GM21619 (cell line): ENCODE measurements at regions not wholly inside any gene's neighbourhood (a gene's known extent, or its start where the extent isn't known, plus 50 kb on each side); places are given as distances from the start of the nearest gene placed in this dataset.

Experiments
- ATAC-seq: cut with Tn5 transposase; IDR thresholded peaks from one replicate; pipeline ENCODE4 v1.9.1; 2021; ENCODE audit not compliant: unreplicated experiment

DNA sequence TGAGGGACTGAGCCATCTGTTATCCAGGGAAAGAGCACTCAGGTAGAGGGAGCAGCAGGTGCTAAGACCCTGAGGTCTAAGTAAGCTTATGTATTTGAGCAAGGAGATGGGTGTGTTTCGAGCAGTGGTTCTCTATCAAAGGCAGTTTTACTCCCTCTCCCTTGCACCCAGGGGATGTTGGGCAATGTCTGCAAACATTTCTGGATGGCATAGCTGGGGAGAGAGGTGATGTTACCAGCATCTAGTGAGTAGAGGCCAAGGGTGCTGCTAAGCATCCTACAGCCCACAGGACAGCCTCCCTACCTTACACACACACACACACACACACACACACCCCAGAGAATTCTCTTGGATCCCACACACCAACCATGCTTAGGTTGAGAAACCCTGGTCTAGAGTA is 221.0 kb upstream of the PWP1 start:
- no peak for ATAC-seq

DNA sequence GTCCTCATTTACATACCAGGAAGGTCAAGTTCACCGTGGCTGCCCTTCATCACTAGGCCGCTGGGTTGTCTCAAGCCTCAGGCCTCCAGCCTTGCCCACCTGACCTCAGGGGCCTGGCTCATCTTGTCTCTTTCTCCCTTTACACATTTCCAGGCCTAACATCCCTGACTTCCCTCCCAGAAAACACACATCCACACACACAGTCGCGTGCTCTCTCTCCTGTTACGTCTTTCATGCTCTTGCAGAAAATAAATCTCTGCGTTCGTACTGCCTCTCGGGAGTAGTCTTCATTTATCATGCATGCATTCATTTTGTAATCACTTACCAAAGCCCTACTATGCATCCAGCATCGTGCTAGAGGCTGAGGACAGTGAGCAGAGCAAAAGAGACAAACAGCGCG is 220.0 kb upstream of the PWP1 start:
- no peak for ATAC-seq

DNA sequence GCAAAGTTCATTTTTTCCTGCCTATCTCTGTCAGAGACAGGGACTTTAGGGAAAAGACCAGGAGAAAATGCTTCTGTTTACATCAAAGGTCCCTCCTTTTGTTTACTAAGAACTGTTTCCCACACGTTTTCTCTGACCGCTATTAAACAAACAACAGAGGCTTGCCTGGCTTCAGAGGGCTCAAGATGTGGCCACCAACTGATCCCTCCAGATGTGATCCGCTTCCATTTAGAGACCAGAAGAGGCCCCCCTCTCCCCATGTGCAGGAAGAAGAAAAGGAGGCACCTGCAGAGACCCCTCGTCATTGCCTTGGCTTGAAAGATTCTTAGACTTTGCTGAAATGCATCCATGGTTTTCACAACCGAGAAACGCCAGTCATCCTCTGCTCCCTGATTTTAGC is 217.9 kb upstream of the PWP1 start:
- no peak for ATAC-seq

- ATAC-seq: no peak
Measured at GRCh38 chr12:107468182-107468581, 217.4 kb upstream of the PWP1 start.

DNA sequence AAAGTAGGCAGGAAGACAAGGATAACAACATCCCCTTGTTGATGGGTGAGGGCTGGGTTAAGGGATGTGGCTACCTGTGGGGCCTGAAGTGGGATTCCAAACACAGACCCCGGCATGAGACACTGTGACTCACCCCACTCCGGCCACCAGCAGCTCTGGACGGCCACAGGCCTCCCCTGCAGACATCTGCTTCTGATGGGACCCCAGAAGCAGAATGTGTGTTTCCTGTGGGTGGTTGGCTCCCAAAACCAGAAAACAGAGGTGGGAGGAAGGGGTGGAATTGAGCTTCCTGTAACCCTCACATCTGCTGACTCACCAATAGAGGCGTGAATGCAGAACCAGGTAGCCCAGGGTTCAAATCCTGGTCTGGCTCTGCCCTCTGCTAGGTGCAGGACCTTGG is 216.6 kb upstream of the PWP1 start:
- ATAC-seq: no peak

DNA sequence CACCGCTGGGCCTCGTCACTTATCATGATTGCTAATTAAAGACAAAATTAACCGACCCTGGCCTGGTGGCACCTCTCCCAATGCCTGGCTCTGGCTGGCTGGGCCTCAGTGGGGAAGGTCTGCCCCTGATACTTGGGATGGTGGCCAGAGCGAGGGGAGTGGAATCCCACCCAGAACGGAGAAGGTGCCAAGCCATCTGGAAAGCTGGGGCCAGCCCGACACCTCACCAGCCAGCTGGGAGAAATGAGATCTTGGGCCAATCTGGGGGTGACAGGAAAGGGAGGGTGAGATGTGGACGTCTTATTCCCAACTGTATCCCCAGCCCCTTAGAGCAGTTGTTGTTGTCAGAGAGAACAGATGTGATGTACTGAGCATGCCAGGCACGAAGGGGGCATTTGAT is 215.0 kb upstream of the PWP1 start:
- no peak for ATAC-seq

DNA sequence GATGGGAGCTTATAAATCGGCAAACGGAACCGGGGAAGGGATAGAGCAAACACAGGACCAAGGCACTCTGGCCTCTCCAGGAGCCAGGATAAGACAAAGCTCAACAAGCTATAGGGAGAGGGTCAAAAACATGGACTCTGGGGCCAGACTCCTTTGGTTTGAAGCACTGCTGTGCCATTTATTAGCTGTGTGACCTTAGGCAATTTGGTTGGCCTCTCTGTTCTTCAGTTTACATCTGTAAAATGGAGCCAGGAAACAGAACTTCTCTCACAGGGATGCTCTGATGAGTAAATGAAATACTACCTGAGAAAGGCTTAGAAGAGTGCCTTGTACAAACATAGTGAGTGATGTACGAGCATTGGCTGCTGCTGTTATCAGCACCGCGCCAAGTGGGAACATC is 213.3 kb upstream of the PWP1 start:
- no peak for ATAC-seq

DNA sequence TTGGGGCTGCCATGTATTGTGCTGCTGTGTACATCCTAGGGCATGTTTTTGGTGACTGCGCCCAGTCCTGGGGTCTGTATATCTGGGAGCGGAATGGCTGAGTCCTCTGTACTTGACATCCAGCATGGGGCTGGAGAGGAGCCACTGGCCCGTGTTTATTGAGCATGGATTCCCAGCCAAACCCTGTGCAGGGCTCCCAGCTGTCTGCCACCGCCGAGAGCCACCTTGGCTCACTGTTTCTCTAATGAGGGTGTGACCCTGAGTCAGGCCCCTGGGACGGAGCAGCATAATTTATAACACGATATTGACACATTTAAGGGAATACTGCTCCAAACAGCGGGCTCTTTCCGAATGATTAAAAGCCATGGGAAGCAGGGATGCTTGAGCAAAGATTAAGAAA is 211.5 kb upstream of the PWP1 start:
- ATAC-seq: no peak

DNA sequence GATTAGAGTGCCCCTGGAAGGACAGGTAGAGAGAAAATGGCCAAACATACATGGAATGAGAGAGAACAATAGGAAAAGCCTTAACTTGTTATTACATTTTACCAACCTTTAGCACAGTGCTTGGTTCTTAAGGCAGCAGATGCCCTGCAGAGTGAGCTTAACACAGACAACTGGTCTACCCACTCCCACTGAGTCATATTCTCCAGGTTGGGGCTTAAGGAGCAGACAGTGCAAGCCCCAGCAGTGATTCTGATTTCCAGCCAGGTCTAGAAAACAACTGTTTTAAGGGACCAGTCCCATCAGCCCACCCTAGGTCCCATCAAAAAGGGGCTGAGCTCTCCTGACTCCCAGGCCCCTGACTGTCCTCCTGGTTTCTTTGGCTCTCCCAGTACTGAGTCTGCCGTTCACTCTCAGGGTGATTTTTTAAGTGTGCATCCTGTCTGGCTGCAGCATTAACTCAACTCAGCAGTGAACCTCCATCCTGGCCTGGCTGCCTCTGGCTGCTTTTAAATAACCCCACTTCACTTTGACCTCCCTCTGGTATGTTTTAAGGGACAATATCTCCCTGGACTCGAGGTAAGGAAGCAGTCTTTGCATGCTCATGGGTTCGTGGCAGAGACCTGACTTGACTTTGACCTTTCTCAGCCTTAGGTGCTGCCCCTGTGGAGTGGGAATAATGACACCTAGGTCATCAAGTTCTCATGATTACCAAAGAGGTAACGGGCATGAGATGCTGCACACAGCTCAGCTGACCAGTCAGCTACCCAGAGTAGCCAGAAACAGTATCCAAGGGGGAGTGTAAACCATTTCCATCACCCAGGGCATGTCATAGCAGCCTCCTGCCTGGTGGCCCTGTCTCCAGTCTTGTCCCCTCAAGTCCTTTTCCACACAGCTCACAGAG is 210.7 kb upstream of the PWP1 start:
- ATAC-seq: no peak

DNA sequence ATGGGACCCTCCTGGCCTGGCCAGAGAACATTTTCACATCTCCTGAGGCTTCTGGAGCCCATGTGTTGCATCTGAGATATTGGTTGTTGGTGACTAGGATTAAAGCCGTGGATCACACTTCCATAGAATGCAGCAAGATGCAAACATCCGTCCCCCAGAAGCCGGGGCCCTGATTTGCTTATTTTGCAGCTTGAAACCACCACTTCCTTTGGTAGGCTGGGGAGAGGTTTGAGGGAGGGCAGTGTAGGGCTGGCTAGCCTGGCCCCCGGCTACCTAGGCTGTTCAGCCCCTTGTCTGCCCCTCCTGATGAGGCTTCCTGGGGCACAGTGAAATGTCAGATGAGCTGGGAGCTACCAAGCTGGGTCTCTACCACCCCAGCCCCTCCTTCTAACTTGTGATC is 209.7 kb upstream of the PWP1 start:
- no peak for ATAC-seq

- no peak for ATAC-seq
Measured at GRCh38 chr12:107477018-107477417, 208.6 kb upstream of the PWP1 start.

DNA sequence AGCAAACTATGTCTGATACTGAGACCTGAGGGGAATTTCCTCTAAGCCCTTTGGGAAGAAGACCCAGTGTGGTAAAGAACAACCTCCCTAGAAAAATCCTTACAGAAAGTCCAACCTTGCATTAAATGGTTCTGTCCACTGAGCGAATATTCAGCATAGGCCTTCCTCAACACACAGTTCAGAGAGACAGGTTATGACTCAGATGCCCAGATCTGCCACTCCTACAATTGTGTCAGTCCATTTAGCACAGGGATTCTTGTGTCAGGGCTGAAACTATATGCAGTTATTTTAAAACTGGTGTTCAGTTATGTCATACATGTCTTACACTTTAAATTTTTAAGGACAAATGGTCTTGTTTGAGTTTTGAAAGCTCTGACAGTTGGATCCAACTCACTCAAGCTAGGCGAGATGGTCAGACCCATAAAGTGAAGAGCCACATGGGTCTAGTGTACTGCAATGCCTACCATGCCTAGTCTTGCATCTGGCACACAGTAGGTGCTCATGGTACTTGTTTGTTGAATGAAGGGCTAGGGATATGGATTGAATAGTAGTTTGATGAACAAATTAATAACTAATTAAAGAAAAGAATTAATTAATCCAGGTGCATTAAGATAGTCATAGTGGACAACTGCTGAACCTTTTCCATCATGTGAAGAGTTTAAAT is 207.5 kb upstream of the PWP1 start:
- no peak for ATAC-seq

GRCh38 chr12:107478881-107479280 is 206.7 kb upstream of the PWP1 start:
- ATAC-seq: no peak

DNA sequence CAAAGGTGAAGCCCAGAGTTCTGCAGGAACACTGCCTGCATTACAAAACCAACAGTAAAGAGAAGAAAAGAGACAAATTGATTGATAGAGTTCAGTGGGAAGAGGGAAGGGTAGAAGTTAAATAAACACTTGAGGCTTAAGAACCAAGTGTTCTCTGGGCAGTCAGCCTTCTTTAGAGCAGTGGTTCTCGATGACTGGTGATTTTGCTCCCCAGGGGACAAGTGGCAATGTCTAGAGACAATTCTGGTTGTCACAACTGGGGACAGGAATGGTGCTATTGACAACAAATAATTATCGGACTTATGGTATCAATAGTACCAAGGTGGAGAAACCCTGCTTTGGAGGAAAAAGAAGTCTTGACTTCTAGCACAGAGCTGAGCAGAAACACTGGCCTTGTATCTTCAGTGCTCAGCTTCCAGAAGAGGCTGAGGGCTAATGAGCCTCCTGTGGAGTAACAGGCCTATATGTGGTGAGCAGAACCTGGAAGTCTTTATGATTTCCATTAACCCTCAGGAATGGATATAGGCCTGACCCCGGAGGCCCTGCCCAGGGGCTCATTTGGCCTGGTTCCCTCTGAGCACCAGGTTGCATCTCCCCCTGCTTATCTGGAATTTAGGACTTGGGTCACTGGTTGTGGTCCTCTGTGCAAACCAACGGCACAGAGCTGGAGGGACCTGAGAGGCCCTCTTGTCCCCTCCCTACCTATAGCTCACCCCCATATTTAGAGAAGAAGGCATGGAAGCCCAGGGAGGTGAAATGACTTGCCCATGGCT is 204.6 kb upstream of the PWP1 start:
- no peak for ATAC-seq

GRCh38 chr12:107484230-107484629 is 201.4 kb upstream of the PWP1 start:
- ATAC-seq: no peak

DNA sequence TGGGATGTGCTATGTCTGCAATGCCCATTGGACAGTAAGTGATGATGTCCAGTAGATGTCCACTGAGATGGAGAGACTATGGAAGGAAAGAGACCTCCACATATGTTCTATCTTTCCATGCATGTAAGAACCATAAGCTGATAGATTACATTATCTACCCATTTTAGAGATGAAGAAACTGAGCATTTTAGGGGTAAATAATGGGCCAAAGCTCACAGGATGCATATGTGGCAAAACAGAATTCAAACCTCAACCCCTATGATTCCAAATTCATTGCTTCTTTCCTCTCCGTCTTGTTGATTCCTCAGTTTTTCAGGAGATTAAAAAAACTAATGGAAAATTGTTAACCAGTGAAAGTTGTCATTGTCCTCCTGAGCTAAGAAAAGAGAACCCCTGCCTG is 200.7 kb upstream of the PWP1 start:
- ATAC-seq: no peak

- no peak for ATAC-seq
Measured at GRCh38 chr12:107485731-107486130, 199.9 kb upstream of the PWP1 start.

DNA sequence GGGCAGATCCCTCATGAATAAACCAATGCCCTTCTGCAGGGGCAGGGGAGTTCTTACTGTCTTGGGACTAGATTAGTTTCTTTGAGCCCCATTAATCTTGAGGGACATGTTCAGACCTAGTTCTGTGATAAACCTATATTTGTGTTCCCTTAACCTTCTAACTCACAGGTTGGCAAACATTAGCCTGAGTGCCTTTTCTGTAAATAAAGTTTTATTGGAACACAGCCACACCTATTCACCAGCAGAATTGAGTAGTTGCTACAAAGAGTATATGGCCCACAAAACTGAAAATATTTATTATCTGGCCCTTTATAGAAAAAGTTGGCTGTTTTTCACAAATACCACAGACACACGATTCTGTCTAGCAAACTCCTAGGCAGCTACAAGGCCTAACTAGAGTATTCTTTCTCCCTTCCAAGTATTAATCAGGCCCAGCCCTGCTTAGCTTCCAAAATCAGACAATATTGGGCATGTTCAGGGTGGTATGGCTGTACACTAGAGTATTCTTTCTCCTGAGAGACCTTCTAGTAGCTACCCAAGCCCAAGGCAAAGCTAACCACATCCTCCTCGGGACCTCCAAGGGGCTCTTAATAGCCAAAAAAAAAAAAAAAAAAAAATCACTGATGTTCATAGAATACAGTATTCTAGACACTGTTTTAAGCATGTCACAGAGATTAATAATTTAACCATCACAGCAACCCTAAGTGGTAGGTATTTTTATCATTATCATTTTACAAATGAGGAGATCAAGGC is 199.3 kb upstream of the PWP1 start:
- no peak for ATAC-seq

GRCh38 chr12:107487011-107487680 is 198.5 kb upstream of the PWP1 start:
- no peak for ATAC-seq

DNA sequence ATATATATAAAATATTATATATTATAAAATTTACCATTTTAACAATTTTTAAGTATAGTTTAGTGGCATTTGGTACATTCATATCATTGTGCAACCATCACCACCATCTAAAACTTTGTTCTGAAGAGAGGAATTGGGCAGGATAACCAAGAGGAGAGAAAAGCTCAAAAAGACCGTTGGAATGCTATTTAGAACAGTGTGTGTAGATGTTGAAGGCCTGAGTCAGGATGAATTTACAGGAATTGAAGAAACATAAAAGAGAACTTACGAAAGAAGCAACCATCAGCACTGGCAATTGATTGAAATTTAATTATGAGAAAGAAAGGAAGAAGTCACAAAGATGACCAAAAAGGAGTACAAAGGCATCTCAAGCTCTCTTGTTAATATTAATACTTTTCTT is 196.9 kb upstream of the PWP1 start:
- ATAC-seq: no peak

DNA sequence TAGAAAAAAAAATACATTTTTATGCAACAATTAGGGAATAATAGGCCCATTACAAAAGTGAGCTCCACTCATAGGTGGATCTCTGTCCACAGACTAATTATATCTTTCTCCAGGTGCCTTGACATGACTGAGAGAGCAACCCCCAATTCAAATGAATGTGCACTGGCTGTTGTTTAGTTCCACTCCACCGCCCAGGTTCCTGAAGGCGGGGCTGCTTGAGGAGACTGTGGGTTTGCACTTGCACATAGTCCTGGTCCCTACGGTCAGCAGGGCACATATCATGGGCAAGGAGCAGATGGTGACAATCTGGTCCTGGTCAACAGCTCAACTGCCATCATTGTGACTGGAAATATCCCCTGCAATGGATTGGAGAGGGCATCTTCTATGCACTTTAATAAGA is 195.6 kb upstream of the PWP1 start:
- no peak for ATAC-seq
